GM23248 (cell line): ENCODE measurements at regions not wholly inside any gene's neighbourhood (a gene's known extent, or its start where the extent isn't known, plus 50 kb on each side); places are given as distances from the start of the nearest gene placed in this dataset.

Source experiments
- DNase-seq: peaks from one replicate; pipeline ENCODE4 v3.0.0-alpha.2; 2015
- H2AFZ ChIP-seq: fragments of 200-600 bp; sonication (generic); 2 replicates; pipeline ENCODE4 v1.6.1; 2016; ENCODE audit warnings: antibody characterized with exemption
- H3F3A ChIP-seq: fragments of 200-600 bp; sonication (generic); 2 replicates; pipeline ENCODE4 v1.6.1; 2016; ENCODE audit warnings: mild to moderate bottlenecking, antibody characterized with exemption, mixed run types; ENCODE audit not compliant: insufficient read depth
- H3K27ac ChIP-seq: fragments of 200-600 bp; sonication (generic); 2 replicates; pipeline ENCODE4 v1.5.1; 2016; ENCODE audit warnings: mild to moderate bottlenecking
- H3K27me3 ChIP-seq: fragments of 200-600 bp; sonication (generic); replicated peaks from 2 replicates; pipeline ENCODE4 v1.6.1; 2016; ENCODE audit warnings: mild to moderate bottlenecking; ENCODE audit not compliant: insufficient read depth
- H3K36me3 ChIP-seq: fragments of 200-600 bp; sonication (generic); 2 replicates; pipeline ENCODE4 v1.6.1; 2016; ENCODE audit warnings: low read depth, mild to moderate bottlenecking
- H3K4me1 ChIP-seq: fragments of 200-600 bp; sonication (generic); 2 replicates; pipeline ENCODE4 v1.6.1; 2016; ENCODE audit warnings: mild to moderate bottlenecking; ENCODE audit not compliant: insufficient read depth
- H3K4me2 ChIP-seq: fragments of 200-600 bp; sonication (generic); one replicate; pipeline ENCODE4 v1.6.1; 2016; ENCODE audit warnings: mild to moderate bottlenecking; ENCODE audit not compliant: unreplicated experiment
- H3K4me3 ChIP-seq: fragments of 200-600 bp; sonication (generic); 2 replicates; pipeline ENCODE4 v1.5.1; 2016; ENCODE audit warnings: mild to moderate bottlenecking
- H3K79me2 ChIP-seq: fragments of 200-600 bp; sonication (generic); 2 replicates; pipeline ENCODE4 v1.6.1; 2016; ENCODE audit warnings: mild to moderate bottlenecking; ENCODE audit not compliant: insufficient read depth
- H3K9ac ChIP-seq: fragments of 200-600 bp; sonication (generic); 2 replicates; pipeline ENCODE4 v1.6.1; 2016; ENCODE audit warnings: mild to moderate bottlenecking
- H3K9me2 ChIP-seq: fragments of 200-600 bp; sonication (generic); 2 replicates; pipeline ENCODE4 v1.6.1; 2016; ENCODE audit warnings: mixed run types, mild to moderate bottlenecking, moderate library complexity; ENCODE audit not compliant: insufficient read depth
- H3K9me3 ChIP-seq: fragments of 200-600 bp; sonication (generic); one replicate; pipeline ENCODE4 v1.6.1; 2017; ENCODE audit warnings: low read depth
- H4K20me1 ChIP-seq: fragments of 200-600 bp; sonication (generic); 2 replicates; pipeline ENCODE4 v1.6.0; 2016; ENCODE audit not compliant: insufficient read depth
- EZH2 ChIP-seq: fragments of 200-600 bp; sonication (generic); IDR thresholded peaks from 2 replicates; pipeline ENCODE4 v1.6.1; 2018; ENCODE audit warnings: antibody characterized with exemption, mild to moderate bottlenecking; ENCODE audit not compliant: insufficient read depth, poor library complexity, severe bottlenecking
- EZH2phosphoT487 ChIP-seq: fragments of 200-600 bp; sonication (generic); IDR thresholded peaks from 2 replicates; pipeline ENCODE4 v1.6.1; 2018; ENCODE audit warnings: antibody characterized with exemption, moderate library complexity, mild to moderate bottlenecking, low read depth; ENCODE audit not compliant: insufficient read depth
- WGBS, 2 experiments: methylation state at CpG; one replicate each; pipeline ENCODE4 v1.1.6; 2015 to 2017; ENCODE audit warnings: low lambda C conversion rate in 2 of 2, low coverage in 1 of 2; ENCODE audit errors: missing lambda C conversion rate in 2 of 2; 5-methylcytosine and 5-hydroxymethylcytosine counted together
- in situ Hi-C: fragments of 300-500 bp; cut with MboI; formaldehyde crosslinking; loops from 2 replicates; pipeline ENCODE4 v1.15.0; 2020

DNA sequence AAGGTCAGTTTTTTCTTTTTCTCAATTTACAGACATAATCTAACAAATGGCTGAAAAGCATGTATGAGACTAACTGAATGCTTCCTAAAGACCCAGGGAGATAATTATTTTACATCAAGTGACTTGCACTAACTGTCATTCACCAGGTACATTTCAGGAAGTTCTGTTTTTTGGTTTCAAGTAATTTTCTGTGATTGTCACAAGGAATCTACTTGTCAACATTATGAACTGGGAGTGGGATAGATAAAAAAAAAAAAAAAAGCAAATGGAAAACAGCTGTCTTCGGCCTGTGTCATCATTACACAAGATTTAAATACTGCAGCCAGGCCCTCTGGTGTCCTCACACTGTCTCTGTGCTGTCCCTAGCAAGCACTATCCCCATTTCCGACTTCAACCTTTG, 379.0 kb upstream of the HTR1E start:
- Histone ChIP-seq H3K9me2 (no peaks in the 10 kb centered on the region), H3K4me3 (no peak overlapping the region), H3K27me3 (no peaks in the 10 kb centered on the region), H3F3A (no peaks in the 10 kb centered on the region), H3K4me2 (no peak overlapping the region), H2AFZ (no peak overlapping the region), H3K9ac (no peak overlapping the region), H4K20me1 (no peaks in the 10 kb centered on the region), H3K4me1 (no peaks in the 10 kb centered on the region), H3K36me3 (no peaks in the 10 kb centered on the region), H3K9me3 (no peaks in the 10 kb centered on the region), H3K27ac (no peak overlapping the region), H3K79me2 (no peaks in the 10 kb centered on the region)
- 0 to 2% methylated on average over 2 of the region's 2 CpGs for WGBS, 2 experiments
- DNase-seq: no peak
- in situ Hi-C loops: no loop called here
- TF ChIP-seq EZH2phosphoT487 (no peak), EZH2 (no peak)

GRCh38 chr6:86537292-86537861, 400.0 kb upstream of the HTR1E start:
- H4K20me1 ChIP-seq: no peaks in the 10 kb centered on the region
- TF ChIP-seq EZH2 (no peak), EZH2phosphoT487 (no peak)
- DNase-seq: no peak
- H2AFZ ChIP-seq: no peak overlapping the region
- H3K9me3 ChIP-seq: no peaks in the 10 kb centered on the region
- no peaks in the 10 kb centered on the region for H3K27me3 ChIP-seq
- H3F3A ChIP-seq: no peaks in the 10 kb centered on the region
- no peaks in the 10 kb centered on the region for H3K79me2 ChIP-seq
- WGBS, 2 experiments: 2 to 3% methylated on average over 2 of the region's 2 CpGs
- in situ Hi-C loops: no loop called here
- no peaks in the 10 kb centered on the region for H3K9me2 ChIP-seq
- no peaks in the 10 kb centered on the region for H3K36me3 ChIP-seq
- no peak overlapping the region for H3K4me3 ChIP-seq
- H3K4me2 ChIP-seq: no peak overlapping the region
- no peaks in the 10 kb centered on the region for H3K4me1 ChIP-seq
- H3K9ac ChIP-seq: no peak overlapping the region
- H3K27ac ChIP-seq: no peak overlapping the region

DNA sequence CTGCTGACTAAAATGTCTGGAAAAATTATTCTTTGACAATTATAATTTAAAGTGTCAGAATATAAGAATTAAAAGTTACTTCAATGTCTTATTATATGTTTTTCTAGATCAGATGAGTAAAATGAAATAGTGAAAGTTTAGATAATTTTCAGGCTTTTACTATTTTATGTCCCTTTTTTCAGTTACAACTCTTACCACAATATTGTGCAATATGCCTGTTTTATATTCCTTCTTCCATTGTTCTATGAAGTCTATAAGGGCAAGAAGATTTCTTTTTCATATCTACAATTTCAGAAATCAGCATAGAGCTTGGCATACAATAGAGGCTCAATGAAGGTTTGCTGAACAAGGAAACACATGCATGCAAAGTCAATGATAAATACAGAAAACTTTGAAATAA, 401.2 kb upstream of the HTR1E start:
- Histone ChIP-seq H3F3A (no peaks in the 10 kb centered on the region), H3K9me3 (no peaks in the 10 kb centered on the region), H2AFZ (no peak overlapping the region), H3K4me2 (no peak overlapping the region), H3K27me3 (no peaks in the 10 kb centered on the region), H3K9ac (no peak overlapping the region), H4K20me1 (no peaks in the 10 kb centered on the region), H3K27ac (no peak overlapping the region), H3K36me3 (no peaks in the 10 kb centered on the region), H3K9me2 (no peaks in the 10 kb centered on the region), H3K79me2 (no peaks in the 10 kb centered on the region), H3K4me3 (no peak overlapping the region), H3K4me1 (no peaks in the 10 kb centered on the region)
- in situ Hi-C loops: no loop called here
- TF ChIP-seq EZH2phosphoT487 (no peak), EZH2 (no peak)
- no peak for DNase-seq

- Histone ChIP-seq H3F3A (no peaks in the 10 kb centered on the region), H3K4me2 (no peak overlapping the region), H4K20me1 (no peaks in the 10 kb centered on the region), H3K79me2 (no peaks in the 10 kb centered on the region), H3K9me3 (no peaks in the 10 kb centered on the region), H3K4me1 (no peaks in the 10 kb centered on the region), H3K9me2 (no peaks in the 10 kb centered on the region), H2AFZ (no peak overlapping the region), H3K4me3 (no peak overlapping the region), H3K36me3 (no peaks in the 10 kb centered on the region), H3K9ac (no peak overlapping the region), H3K27me3 (no peaks in the 10 kb centered on the region), H3K27ac (no peak overlapping the region)
- no peak for DNase-seq
- in situ Hi-C loops: no loop called here
- WGBS, 2 experiments: 10 to 16% methylated on average over 1 of the region's 1 CpG
- no peak for TF ChIP-seq EZH2
These were observed 402.2 kb upstream of the HTR1E start for GRCh38 chr6:86535100-86535499.

- Histone ChIP-seq H3F3A (no peaks in the 10 kb centered on the region), H3K9me2 (no peaks in the 10 kb centered on the region), H3K9ac (no peak overlapping the region), H4K20me1 (no peaks in the 10 kb centered on the region), H3K9me3 (no peaks in the 10 kb centered on the region), H2AFZ (no peak overlapping the region), H3K79me2 (no peaks in the 10 kb centered on the region), H3K4me2 (no peak overlapping the region), H3K36me3 (no peaks in the 10 kb centered on the region), H3K4me1 (no peaks in the 10 kb centered on the region), H3K27me3 (no peaks in the 10 kb centered on the region), H3K4me3 (no peak overlapping the region), H3K27ac (no peak overlapping the region)
- WGBS, 2 experiments: 37 to 42% methylated on average over 1 of the region's 1 CpG
- no peak for DNase-seq
- TF ChIP-seq EZH2phosphoT487: no peak
- TF ChIP-seq EZH2: no peak
- in situ Hi-C loops: no loop called here
These were observed 407.7 kb upstream of the HTR1E start for GRCh38 chr6:86529635-86530034.
